Mesodermal cell (in vitro differentiated cells): ENCODE measurements at regions not wholly inside any gene's neighbourhood (a gene's known extent, or its start where the extent isn't known, plus 50 kb on each side); places are given as distances from the start of the nearest gene placed in this dataset.
"Not testable (repeated sequence)": the region's sequence is repeated elsewhere in the genome, so short reads cannot be mapped to it uniquely, and the experiment has no call there.

Source experiments
- H3K27ac ChIP-seq: 2 replicates; pipeline ENCODE4 v1.7.0; 2013; ENCODE audit warnings: mild to moderate bottlenecking, low read depth, low read length, moderate library complexity; ENCODE audit not compliant: severe bottlenecking
- H3K36me3 ChIP-seq: 2 replicates; pipeline ENCODE4 v1.7.1; 2013; ENCODE audit warnings: mild to moderate bottlenecking, low read length, moderate library complexity; ENCODE audit not compliant: control insufficient read depth, insufficient read depth
- H3K4me1 ChIP-seq: one replicate; pipeline ENCODE4 v1.7.1; 2013; ENCODE audit warnings: mild to moderate bottlenecking, low read length; ENCODE audit not compliant: insufficient read depth, control insufficient read depth, poor library complexity, severe bottlenecking
- H3K4me3 ChIP-seq: 2 replicates; pipeline ENCODE4 v1.7.0; 2013; ENCODE audit warnings: low read length, control low read depth, mild to moderate bottlenecking; ENCODE audit not compliant: insufficient read depth, poor library complexity, severe bottlenecking; ENCODE audit errors: extremely low read depth
- H3K9me3 ChIP-seq: 2 replicates; pipeline ENCODE4 v1.7.1; 2013; ENCODE audit warnings: mild to moderate bottlenecking, low read length, moderate library complexity; ENCODE audit not compliant: control insufficient read depth
- WGBS, 2 experiments: methylation state at CpG; one replicate each; pipeline ENCODE4 v1.1.5; 2013; ENCODE audit warnings: missing lambda C conversion rate in 2 of 2; ENCODE audit not compliant: insufficient coverage in 2 of 2; 5-methylcytosine and 5-hydroxymethylcytosine counted together

GRCh38 chr11:134997652-134998320 is 585.7 kb upstream of the B3GAT1 start:
- H3K4me1 ChIP-seq, result peaks cover 12% of the 10 kb centered on the region
- 84 to 96% methylated on average over 6 to 8 of the region's 11 CpGs for WGBS, 2 experiments

GRCh38 chr11:134995741-134996140 is 583.7 kb upstream of the B3GAT1 start:
- peaks cover 12% of the 10 kb centered on the region for H3K4me1 ChIP-seq
- no peaks in the 10 kb centered on the region for H3K9me3 ChIP-seq
- H3K4me3 ChIP-seq, result no peak overlapping the region
- 0 to 46% methylated on average over 1 to 5 of the region's 5 CpGs for WGBS, 2 experiments
- H3K27ac ChIP-seq, result no peak overlapping the region
- no peaks in the 10 kb centered on the region for H3K36me3 ChIP-seq

More at GRCh38 chr11:134997652-134998320, 585.7 kb upstream of the B3GAT1 start:
- Histone ChIP-seq H3K27ac (no peak overlapping the region), H3K36me3 (no peaks in the 10 kb centered on the region), H3K4me3 (no peak overlapping the region), H3K9me3 (no peaks in the 10 kb centered on the region)

- no peak overlapping the region for H3K4me3 ChIP-seq
- H3K36me3 ChIP-seq, result no peaks in the 10 kb centered on the region
- H3K27ac ChIP-seq, result no peak overlapping the region
- peaks cover 12% of the 10 kb centered on the region for H3K4me1 ChIP-seq
- no peaks in the 10 kb centered on the region for H3K9me3 ChIP-seq
Measured at GRCh38 chr11:134994431-134994830, 582.4 kb upstream of the B3GAT1 start.

GRCh38 chr11:134993691-134994243 is 581.7 kb upstream of the B3GAT1 start:
- Histone ChIP-seq H3K4me3 (no peak overlapping the region), H3K9me3 (no peaks in the 10 kb centered on the region), H3K27ac (no peak overlapping the region), H3K36me3 (no peaks in the 10 kb centered on the region), H3K4me1 (peaks cover 12% of the 10 kb centered on the region)
- 65 to 76% methylated on average over 6 of the region's 7 CpGs for WGBS, 2 experiments

- WGBS, 2 experiments, result 73 to 90% methylated on average over 6 of the region's 6 CpGs
- no peaks in the 10 kb centered on the region for H3K36me3 ChIP-seq
- no peaks in the 10 kb centered on the region for H3K9me3 ChIP-seq
- no peak overlapping the region for H3K4me3 ChIP-seq
- H3K4me1 ChIP-seq, result peaks cover 12% of the 10 kb centered on the region
- no peak overlapping the region for H3K27ac ChIP-seq
Measured at GRCh38 chr11:134992981-134993380, 580.9 kb upstream of the B3GAT1 start.

- no peaks in the 10 kb centered on the region for H3K4me1 ChIP-seq
- WGBS, 2 experiments, result 72 to 89% methylated on average over 3 to 4 of the region's 4 CpGs
- no peak overlapping the region for H3K4me3 ChIP-seq
- H3K36me3 ChIP-seq, result no peaks in the 10 kb centered on the region
- no peak overlapping the region for H3K27ac ChIP-seq
- H3K9me3 ChIP-seq, result no peaks in the 10 kb centered on the region
Measured at GRCh38 chr11:134988495-134988894, 576.5 kb upstream of the B3GAT1 start.

DNA sequence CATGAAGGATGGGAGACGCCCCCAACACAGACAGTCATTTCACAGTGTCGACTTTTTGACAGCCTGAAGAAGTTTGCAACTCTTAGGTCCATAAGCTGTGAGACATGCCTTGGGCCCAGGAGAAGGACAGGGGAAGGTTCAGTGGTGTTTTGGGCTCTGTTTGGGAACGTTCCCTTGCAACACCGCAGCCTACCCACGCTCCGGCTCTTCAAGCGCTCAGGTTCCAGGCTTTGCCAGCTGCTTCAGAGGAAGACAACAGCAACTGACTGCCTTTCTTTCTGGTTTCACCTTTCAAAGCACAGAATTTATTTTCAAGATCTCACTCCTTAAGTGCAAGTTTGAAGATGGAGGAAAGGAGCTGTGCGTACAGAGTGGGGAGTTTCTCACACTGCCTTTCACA is 575.8 kb upstream of the B3GAT1 start:
- Histone ChIP-seq H3K27ac (no peak overlapping the region), H3K4me3 (no peak overlapping the region), H3K4me1 (no peaks in the 10 kb centered on the region), H3K36me3 (no peaks in the 10 kb centered on the region), H3K9me3 (no peaks in the 10 kb centered on the region)
- 91 to 97% methylated on average over 5 to 8 of the region's 8 CpGs for WGBS, 2 experiments

- 89 to 94% methylated on average over 3 to 5 of the region's 7 CpGs for WGBS, 2 experiments
- no peaks in the 10 kb centered on the region for H3K9me3 ChIP-seq
- no peak overlapping the region for H3K4me3 ChIP-seq
Measured at GRCh38 chr11:134987223-134987768, 575.3 kb upstream of the B3GAT1 start.

GRCh38 chr11:134984421-134984820 is 572.4 kb upstream of the B3GAT1 start:
- Histone ChIP-seq H3K27ac (no peak overlapping the region), H3K36me3 (no peaks in the 10 kb centered on the region), H3K4me1 (no peaks in the 10 kb centered on the region), H3K9me3 (no peaks in the 10 kb centered on the region), H3K4me3 (no peak overlapping the region)
- 79 to 89% methylated on average over 4 to 7 of the region's 8 CpGs for WGBS, 2 experiments

More at GRCh38 chr11:134987223-134987768, 575.3 kb upstream of the B3GAT1 start:
- H3K4me1 ChIP-seq, result no peaks in the 10 kb centered on the region
- H3K36me3 ChIP-seq, result no peaks in the 10 kb centered on the region
- H3K27ac ChIP-seq, result no peak overlapping the region

DNA sequence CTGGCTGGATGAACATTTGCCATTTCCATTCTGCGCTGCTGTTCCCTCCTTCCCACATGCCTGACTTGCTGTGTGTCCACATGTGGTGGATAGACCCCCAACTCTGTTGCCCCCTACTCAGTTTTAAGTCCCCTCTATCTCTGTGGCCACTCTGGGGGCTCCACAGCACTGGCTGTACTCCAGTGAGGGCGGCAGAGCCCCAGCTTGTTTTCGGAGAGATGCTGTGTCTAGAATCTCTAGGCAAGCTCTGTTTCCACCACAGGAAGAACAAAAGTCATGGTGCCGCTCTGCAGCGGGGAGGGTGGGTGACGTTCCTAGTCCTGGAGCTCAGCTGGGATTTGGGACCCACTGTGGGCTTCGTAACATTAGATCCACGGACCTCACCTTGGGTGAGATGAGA is 570.4 kb upstream of the B3GAT1 start:
- not testable (repeated sequence) for H3K36me3 ChIP-seq, H3K9me3 ChIP-seq, H3K27ac ChIP-seq, H3K4me3 ChIP-seq, H3K4me1 ChIP-seq
- WGBS, 2 experiments, result 94 to 99% methylated on average over 6 to 8 of the region's 8 CpGs

- no peaks in the 10 kb centered on the region for H3K9me3 ChIP-seq
- H3K36me3 ChIP-seq, result no peaks in the 10 kb centered on the region
- 43 to 78% methylated on average over 2 to 4 of the region's 4 CpGs for WGBS, 2 experiments
- H3K4me3 ChIP-seq, result no peak overlapping the region
- no peak overlapping the region for H3K27ac ChIP-seq
- no peaks in the 10 kb centered on the region for H3K4me1 ChIP-seq
Measured at GRCh38 chr11:134981835-134982234, 569.8 kb upstream of the B3GAT1 start.
